ENCODE measurements at regions not wholly inside any gene's neighbourhood (a gene's known extent, or its start where the extent isn't known, plus 50 kb on each side); places are given as distances from the start of the nearest gene placed in this dataset.

DNA sequence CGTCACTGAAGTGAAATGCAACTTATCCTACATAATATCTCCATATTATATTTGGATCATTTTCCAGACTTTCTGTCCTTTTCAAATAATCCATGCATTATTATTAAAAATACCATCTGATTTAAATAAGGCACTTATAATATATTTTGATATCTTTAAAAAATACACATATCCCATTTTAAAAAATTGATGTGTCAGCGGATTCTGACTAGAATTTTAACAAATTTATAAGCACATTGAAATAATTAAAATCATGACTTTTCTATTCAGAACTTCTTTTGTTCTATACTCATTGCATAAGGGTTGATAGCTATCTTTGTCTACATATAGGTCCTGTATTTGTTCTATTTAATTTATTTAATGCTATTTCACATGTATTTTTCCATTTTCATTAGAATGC is 199.0 kb upstream of the DSEL start:
- DNase-seq = no peak

DNA sequence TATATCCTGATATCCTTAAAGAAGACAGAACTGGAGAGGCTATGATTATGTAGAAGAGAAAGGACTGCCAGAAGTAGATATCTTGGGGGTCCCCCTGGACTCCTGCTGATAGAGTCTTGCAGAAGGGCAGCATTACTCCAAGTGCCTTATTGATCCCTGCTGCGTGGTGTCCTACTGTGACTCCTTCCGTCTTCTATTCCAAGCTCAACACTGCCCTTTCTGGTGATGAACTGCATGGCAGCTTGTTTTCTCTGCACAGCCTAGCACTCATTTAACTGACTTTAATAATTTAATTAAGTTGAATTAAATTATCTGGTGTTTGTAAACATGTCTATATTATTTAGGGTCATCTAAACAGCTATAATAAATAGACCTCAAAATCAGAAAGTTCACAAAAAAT is 194.1 kb upstream of the DSEL start:
- no peak for DNase-seq

DNA sequence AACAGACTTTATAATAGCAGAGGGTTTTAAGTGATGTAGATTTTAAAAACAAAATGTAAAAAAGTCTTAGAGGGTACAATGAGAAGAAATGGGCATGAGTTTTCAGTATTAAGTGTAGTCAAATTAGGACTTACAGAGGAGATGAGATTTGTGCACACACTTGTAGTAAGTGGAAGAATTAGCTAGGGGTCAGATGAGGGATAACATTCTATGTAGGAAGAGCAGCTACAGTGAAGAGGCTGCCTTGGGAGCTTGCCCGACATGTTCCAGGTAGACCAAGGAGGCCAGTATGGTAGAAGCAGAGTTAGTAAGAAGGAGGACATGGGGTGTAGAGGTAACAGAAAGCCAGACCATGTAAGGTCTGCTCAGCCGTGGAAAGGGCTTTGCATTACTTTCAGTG is 189.2 kb upstream of the DSEL start:
- DNase-seq = no peak

DNA sequence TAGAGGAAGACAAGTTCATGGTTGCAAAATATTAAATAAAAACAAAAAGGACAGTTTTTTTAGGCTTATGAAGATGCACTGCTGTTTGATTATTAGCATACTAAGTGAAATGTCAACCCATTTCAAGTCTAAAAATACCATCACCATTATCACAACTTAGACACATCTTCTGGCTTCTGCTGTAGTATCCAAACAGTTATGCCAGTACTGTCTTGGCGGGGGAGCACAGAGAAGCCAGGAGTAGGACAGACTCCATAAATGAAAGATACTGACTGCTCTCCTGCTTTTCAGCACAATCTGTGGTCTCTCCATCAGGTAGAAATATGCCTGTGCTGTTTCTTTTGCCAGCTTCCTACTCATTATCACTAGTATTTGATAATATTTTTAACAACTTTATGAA is 179.2 kb upstream of the DSEL start:
- no peak for DNase-seq

DNA sequence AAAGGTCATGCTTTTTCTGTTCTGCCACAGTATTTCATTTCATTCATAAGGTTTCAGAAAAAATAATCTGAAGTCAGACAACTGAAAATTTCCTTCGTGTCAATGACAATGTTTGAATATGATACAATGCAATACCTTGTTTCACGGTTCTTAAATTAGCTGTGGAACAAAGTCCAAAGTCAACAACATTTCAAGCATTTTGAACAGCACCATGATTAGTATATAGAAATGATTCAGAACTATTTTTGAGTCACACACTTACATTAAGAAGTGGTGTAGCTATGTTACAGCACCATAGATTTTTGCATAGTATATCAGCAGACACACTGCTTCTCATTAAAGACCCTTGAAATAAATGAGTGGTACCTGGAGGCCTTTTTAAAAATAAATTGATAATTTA is 178.3 kb upstream of the DSEL start:
- DNase-seq = no peak

DNA sequence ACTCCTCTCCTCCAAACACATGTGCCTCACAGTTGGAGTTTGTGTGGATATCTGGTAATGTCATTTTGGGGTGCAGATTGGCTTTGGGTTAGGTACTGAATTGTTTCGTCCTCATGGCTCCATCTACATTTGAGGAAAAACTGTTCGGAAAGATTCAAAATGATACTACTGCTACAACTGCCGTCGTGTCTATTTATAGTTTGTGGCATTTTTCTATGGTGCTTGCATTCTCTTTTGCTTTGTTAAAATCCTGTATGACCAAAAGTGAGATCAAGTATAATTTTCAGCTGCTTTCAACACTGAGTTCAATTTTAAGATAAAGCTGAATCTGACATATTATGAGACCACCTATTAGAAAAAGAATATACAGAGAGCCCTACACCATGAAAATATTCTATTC is 176.3 kb upstream of the DSEL start:
- DNase-seq = no peak

DNA sequence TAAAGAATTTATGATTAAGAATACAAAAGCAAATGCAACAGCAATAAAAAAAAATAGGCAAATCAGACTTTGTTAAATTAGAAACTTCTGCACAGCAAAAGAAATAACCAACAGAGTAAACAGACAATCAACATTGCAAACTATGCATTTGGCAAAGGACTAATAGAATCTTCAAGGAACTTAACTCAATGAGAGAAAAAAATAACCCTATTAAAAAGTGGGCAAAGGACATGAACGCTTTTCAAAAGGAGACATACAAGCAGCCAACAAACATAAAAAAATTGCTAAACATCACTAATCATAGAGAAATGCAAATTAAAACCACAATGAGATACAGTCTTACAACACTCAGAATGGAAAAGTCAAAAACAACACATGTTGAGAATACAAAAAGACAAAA is 166.0 kb upstream of the DSEL start:
- no peak for DNase-seq

DNA sequence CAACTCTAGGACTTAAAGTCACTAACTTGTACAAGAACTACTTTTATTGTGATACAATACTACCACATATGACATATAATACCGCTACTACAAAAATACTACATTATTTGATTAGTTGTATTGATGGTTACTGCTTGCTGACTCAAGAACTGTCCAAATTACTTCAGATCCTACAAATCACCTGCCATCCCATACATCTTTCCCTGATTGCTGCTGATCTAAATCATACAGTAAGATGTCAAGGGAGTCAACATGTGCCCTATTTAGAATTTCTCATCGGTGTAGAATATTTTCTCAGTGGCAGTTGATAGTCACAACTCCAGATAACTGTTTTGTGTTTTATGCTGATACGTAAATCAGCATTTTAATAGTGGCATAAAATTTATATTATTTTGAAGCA is 161.0 kb upstream of the DSEL start:
- no peak for DNase-seq

DNA sequence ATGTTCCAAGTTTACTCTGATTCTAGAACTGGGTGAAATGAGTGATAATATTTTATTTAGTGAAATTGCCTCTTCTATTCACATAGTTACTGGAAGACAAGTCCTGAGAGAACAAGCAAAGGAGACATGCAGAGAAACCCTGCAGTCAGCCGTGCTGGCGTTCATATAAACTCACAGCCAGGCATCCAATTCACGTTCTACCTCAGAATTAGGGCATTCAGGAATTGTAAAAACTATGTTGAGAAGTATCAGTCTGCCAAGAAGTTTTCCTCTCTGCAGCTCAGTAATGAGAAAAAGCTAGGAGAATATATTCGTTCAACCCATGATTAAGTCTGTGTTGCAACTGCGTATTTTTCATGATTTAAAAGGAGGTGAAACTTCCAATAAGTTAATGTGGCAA is 156.2 kb upstream of the DSEL start:
- DNase-seq = no peak

DNA sequence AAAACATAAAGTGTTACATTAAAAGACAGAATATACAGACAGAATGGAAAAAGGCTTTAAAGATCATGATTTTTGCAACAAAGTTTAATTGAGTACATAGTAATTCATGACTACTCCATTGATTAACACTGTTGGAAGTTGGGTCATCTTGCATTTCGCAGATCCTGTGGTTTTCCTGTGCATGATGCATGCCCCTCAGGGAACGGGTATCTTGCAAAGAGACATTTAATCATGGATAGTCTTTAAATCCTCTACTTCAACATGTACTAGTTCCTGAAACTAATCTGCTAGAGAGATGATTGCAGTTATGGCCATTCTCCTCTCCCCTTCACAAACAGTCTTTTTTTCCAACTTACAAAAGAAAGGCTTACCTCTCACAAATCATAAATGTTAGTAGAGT is 155.6 kb upstream of the DSEL start:
- DNase-seq = no peak

DNA sequence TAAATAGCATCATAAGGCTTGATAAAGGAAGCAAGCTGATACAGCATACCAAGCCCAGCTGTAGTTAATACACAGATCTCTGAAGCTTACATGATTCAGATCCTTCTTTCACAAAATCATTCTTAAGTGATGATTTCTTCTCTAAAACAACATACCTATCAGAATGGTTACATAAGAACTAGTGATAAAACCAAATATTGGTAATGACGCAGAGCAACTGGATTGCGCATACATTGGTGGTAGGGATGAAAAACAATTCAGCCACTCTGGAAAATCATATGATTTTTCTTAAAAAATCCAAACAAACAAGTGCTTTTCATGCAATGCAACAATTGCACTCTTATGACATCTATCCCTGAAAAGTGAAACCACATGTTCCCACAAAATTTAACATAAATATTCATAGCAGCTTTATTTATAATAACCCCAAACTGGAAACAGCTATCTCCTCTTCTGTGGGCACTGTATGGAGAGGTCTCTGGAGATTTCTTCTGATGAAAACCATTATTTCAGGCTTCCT is 153.6 kb upstream of the DSEL start:
- DNase-seq = no peak

DNA sequence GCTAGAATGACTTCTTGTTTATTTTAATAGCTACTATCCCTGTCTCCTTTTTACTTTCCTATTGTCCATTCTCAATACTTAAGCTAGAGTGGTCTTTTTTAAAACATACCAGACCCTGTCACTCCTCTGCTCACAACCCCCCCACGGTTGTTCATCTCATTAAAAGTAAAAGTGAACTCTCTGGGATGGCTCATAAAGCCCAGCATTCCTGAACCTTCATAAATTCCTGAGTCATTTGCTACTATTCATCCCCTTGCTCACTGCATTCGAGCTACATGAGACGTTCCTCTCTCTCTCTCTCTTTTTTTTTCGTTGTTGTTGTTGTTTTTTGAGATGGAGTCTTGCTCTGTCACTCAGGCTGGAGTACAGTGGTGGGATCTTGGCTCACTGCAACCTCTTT is 148.7 kb upstream of the DSEL start:
- no peak for DNase-seq

DNA sequence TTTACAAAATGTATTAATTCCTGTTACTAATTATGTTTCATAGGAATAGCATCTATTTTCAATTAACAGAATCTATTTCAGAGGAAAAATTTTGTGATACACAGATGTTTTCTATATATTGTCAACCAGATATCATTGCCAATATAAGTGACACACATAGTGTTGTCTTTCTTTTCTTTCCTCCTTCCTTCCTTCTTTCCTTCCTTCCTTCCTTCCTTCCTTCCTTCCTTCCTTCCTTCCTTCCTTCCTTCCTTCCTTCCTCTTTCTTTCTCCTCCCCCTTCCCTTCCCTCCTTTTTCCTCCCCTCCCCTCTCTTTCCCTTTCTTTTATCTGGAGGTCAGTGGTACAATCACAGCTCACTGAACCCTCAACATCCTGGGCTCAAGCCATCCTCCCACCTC is 146.5 kb upstream of the DSEL start:
- DNase-seq = no peak

DNA sequence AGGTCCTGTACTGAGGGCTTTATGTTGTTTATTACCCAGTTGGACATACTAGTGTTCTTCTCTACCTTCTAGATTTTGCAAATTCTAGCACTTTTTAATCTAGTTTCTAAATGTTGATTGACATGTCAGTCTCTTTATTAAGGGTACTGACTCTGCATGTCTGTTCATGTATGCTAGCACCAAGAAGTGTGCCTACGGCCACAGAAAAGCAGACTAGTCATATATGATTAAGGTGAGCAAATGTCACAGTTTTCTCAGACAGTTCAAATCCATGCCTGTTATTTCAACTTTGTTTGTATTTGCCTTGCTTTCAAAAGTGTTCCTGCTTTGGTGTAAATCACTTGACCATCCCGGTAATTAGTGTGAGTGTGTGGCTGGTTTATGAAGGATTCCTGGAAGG is 145.0 kb upstream of the DSEL start:
- no peak for DNase-seq

DNA sequence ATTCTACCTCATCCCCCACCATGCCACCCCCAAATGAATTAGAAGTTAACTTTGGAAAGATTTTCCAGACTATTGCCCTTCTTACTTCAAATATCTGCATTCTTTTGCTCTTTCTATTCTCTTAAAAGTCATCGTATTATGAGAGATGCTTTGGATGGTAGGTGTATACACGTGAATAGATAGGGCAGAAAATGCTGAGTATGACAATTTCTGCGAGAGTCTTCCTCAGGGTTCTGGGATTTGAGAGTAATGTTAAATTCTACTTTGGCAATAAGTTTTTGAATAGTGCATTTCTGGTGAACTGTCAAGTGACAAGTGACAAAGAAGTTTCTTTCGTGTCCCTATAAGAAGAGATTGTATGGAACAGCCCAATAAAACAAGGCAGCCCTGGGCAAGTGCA is 137.6 kb upstream of the DSEL start:
- no peak for DNase-seq

DNA sequence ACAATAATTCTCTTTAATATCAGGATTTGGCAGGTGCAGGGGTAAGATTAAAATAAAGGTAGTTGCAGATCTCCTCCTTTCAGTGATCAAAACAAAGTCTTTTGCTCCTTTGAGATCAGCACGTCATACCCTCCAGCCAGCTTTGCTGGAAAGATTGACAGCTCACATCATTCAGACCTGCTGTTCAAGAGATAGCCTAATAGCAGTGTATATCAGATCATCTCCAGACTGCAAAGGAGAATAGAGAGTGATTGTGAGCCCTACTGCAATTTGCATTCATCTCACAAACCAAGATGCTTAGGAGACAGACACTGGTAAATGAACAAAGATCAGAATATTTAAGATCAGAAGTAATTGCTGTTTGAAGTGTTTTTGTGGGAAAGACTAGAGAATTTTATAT is 135.8 kb upstream of the DSEL start:
- no peak for DNase-seq

DNA sequence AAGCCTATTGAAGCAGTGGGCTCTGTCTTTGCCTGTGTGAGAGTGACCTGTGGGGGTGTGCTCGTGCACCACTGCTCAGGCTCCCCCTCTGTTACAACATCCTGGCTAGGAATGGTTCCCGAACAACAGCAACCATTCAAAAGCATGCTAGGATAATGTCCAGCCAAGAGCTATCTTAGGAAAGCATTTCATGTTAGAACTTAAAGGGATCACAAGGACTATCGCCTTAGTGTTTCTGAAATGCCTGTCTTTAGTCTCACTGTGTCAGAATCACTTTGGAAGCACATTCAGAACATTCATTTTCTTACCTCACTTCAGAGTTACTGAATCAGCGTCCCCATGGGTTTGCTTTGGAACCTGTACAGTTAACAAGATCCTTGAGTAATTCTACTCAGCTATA is 134.9 kb upstream of the DSEL start:
- no peak for DNase-seq

DNA sequence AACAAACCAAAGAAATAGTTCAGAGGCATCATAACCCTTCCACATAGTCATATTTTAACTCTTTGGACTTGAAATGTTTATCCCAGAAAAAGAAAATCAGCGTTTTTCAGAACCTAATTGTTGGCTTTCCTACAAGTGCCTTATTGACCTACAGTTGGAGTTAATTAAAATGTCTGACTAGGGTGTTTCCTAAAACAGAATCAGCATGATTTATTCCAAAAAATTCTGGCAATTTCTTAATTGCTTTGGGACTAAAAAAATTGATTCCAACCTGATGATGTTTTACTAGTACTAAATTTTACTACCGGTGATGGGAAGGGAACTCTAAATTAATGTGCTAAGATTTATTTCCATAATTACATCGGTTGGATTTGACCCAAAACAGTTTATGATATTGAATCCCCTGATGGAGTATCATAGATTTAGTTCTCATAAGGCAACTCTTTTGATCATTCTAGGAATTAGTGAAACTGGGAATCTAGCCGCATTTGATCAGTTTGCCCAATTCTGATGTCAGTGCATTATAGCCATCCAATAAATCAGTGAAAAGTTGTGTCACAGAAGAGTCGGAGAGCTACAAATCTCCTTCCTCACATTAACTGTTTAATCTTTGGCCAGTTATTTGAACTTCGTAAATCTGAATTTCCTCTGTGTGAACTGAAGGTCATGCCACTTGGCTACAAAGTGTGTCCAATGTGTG is 134.3 kb upstream of the DSEL start:
- no peak for DNase-seq

DNA sequence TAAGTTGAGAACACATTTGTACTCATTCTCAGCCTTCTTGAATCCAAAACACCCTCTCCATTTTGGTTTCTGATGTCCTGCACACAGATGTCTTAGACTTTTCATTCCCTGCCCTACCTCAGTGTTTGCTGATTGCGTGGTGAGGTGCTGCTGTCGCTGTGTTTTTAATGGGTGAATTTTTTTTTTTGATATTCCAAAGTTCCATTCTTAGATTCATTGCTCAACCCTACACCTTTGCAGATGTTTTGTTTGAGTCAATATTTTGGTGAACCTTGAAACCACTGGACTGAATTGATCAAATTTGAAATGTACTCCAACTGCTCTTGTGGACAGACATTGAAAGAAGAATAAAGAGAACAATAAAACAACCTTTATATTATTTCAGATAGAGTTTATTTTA is 130.4 kb upstream of the DSEL start:
- DNase-seq = no peak

DNA sequence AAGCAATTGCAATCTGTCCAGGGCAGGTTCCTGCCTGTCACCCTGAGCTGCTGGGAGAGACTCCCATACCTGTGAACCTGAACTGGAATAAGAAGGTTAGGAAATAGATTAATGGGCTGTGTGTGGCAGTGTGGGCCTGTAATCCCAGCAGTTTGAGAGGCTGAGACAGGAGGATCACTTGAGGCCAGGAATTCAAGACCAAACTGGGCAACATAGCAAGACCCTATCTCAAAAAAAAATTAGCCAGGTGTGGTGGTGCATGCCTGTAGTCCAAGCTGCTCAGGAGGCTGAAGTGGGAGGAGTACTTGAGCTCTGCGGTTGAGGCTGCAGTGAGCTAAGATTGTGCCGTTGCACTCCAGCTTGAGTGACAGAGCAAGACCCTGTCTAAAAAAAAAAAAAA is 127.7 kb upstream of the DSEL start:
- no peak for DNase-seq

DNA sequence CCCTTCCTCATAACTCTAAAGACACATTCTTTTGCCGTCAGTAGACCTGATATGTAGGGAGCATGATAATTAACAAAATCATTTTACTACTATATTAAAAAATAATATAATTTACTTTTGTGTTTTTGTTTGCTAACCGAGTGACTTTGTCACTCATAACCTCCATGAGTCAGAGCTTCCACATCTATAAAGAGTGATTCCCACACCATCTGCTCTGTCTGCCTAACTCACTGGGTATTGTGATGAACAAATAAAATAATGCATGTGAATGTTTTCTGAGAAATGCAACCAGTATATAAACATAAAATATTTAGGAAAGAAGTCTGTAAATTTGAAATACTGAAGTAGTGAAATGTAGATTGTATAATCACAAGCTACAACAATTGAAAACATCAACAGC is 123.4 kb upstream of the DSEL start:
- DNase-seq = no peak

DNA sequence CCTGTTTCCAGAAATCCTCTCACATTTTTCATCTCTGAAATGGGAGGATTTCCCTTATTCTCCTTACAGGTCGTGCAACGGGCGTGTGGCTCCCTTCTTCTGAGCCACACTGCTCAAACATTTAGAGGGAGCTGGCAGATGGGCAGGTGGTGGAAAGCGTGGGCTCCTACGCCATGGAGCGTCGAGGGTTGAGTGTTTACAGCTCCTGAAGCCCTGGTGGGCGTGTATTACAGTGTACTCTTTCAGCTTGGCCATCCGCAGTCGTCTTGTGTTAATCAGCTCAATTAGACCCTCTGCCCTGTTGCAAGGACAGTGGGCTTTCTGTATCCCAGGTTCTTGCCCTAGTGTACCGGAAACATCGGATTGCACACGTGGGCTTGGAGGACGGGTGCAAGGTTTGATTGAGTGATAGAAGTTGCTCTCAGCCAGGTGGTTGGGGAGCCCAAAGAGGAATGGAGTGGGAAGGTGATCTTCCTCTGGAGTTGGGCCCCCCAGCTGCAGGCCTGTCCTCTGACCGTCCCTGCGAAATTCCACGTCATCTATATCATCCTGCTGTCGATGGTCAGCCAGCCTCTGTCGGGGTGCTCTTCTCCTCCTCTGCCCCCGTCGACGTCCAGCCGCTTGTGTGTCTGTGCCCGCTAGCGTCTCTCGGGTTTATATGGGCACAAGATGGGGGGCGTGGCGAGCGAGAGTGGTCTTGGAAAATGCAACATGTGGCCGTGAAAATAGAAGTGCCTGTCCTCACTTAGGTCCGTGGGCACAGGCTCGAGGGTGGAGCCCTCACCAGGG is 120.3 kb upstream of the DSEL start:
- DNase-seq = no peak

DNA sequence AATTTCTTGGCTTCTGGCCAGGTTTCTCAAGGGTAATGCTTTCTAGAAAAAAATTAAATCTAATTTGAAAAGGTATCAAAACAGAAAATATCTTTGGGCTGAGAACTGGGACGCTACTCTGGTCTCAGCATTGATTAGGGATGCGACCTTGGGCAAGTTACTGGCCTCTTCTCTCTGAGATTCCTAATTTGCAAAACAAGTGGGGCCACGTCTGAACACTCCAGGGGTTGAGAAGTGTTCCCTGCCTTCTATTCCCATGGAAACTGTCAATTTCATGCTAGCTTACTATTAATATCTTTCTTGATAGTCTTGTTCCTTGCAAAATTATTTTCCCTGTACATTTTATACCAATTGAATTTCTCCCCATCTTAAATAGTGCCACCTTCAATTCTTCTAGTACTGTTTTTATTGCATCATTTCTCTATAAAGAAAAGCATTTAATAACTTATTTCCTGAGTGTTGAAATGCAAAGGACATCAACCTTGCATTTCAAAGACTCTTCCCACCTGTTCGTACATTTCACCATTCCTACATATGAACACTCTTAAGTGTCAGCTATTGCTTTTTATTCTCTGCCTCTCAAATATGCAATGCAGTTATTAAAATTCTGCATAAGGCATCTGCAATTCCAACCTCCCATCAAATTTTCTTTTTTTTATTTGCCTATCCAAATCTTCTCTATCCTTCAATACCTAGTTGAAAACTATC is 118.3 kb upstream of the DSEL start:
- no peak for DNase-seq

DNA sequence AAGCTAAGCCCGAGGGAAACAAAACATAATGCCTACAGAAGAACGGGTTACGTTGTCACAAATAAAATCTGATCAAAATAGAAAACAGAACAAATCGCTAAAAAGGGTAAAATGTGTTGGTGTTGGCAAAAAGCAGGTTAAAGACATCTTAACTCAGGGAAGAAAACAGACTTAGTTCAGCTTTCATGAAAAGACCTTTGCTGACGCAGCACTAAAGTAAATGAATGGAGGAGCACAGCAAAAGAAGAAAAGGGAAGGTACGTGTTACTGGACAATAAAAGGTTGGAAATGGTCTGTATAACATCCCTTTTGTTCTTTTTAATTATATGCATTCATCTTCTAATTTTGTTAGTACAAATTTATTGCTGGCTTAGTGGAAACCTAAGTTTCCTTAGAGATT is 117.4 kb upstream of the DSEL start:
- no peak for DNase-seq

Data from stimulated activated CD8-positive, alpha-beta memory T cell treated with anti-CD3 and anti-CD28 coated beads, Interleukin-4, amount 100 ng/mL, for 48 hours (primary cell).